Mammary epithelial cell (primary cell): ENCODE measurements at regions not wholly inside any gene's neighbourhood (a gene's known extent, or its start where the extent isn't known, plus 50 kb on each side); places are given as distances from the start of the nearest gene placed in this dataset.

Source experiments
- EZH2 ChIP-seq: IDR thresholded peaks from 2 replicates; pipeline ENCODE4 v1.6.1; 2012; ENCODE audit warnings: low read length, inconsistent platforms, borderline replicate concordance
- TF ChIP-seq, protein P1 (sequence below), 2 donors: IDR thresholded peaks in 1 of 2; conservative IDR thresholded peaks in 1 of 2; 2 replicates each; pipeline ENCODE4 v1.5.1; 2011 to 2012; ENCODE audit warnings: inconsistent platforms in 2 of 2, low read length in 2 of 2, mild to moderate bottlenecking in 2 of 2, control low read depth in 1 of 2, low read depth in 1 of 2; ENCODE audit not compliant: insufficient read depth in 1 of 2; ENCODE audit errors: extremely low read depth in 1 of 2

DNA sequence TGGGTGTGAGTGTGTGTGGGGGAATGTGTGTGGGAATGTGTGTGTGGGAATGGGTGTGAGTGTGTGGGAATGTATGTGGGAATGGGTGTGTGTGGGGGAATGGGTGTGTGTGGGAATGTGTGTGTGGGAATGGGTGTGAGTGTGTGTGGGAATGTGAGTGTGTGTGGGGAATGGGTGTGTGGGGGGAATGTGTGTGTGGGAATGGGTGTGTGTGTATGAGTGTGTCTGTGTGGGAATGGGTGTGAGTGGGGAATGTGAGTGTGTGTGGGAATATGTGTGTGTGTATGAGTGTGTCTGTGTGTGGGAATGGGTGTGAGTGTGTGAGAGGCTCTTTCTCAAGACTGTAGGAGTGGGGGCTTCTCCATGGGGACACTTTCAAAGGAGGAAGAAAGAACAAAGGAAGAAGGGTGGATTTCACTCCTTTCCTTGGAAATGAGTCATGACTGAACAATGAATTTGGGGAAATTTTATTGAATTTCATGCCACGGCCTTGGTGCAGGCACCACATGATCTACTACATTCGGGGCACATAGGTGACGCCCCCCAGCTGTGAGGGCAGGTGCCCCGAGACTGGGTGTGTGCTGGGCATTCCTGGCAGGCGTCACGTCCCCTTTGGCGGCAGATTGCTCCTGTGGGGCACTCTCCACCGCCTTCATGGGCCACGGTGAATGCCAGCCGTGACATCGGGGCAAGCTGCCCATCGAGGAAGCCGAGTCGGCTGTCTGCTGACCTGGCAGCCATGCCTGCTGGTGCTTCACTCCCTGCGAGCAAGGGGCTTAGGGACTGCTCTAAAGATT lies 88.8 kb upstream of the INSIG1 start:
- TF ChIP-seq, protein P1, sequence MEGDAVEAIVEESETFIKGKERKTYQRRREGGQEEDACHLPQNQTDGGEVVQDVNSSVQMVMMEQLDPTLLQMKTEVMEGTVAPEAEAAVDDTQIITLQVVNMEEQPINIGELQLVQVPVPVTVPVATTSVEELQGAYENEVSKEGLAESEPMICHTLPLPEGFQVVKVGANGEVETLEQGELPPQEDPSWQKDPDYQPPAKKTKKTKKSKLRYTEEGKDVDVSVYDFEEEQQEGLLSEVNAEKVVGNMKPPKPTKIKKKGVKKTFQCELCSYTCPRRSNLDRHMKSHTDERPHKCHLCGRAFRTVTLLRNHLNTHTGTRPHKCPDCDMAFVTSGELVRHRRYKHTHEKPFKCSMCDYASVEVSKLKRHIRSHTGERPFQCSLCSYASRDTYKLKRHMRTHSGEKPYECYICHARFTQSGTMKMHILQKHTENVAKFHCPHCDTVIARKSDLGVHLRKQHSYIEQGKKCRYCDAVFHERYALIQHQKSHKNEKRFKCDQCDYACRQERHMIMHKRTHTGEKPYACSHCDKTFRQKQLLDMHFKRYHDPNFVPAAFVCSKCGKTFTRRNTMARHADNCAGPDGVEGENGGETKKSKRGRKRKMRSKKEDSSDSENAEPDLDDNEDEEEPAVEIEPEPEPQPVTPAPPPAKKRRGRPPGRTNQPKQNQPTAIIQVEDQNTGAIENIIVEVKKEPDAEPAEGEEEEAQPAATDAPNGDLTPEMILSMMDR (conservative IDR thresholded peaks at IDR 0.05 in 1 of 2, IDR thresholded peaks at IDR 0.05 in 1 of 2; ENCODE audit: extremely low read depth in 1 of 2, insufficient read depth in 1 of 2, low read depth in 1 of 2, low read length in 2 of 2), result no peak
- TF ChIP-seq EZH2, result no peak
